IPS-18c (cell line): ENCODE measurements at regions not wholly inside any gene's neighbourhood (a gene's known extent, or its start where the extent isn't known, plus 50 kb on each side); places are given as distances from the start of the nearest gene placed in this dataset.
"Not testable (repeated sequence)": the region's sequence is repeated elsewhere in the genome, so short reads cannot be mapped to it uniquely, and the experiment has no call there.

ENCODE experiments used
- H3K4me3 ChIP-seq: 2 replicates; pipeline ENCODE4 v1.7.0; 2013; ENCODE audit warnings: low read depth, mild to moderate bottlenecking, low read length, moderate library complexity; ENCODE audit not compliant: insufficient read depth
- H3K9me3 ChIP-seq: one replicate; pipeline ENCODE4 v1.6.1; 2013; ENCODE audit warnings: mild to moderate bottlenecking, low read length, moderate library complexity; ENCODE audit not compliant: control insufficient read depth, insufficient read depth

GRCh38 chr2:2660789-2661355, 329.8 kb upstream of the MYT1L start:
- Histone ChIP-seq H3K4me3 (no peak overlapping the region), H3K9me3 (no peaks in the 10 kb centered on the region)

GRCh38 chr2:2657121-2657962, 326.3 kb upstream of the MYT1L start:
- Histone ChIP-seq H3K4me3 (no peak overlapping the region), H3K9me3 (no peaks in the 10 kb centered on the region)

GRCh38 chr2:2656115-2657011, 325.3 kb upstream of the MYT1L start:
- Histone ChIP-seq H3K4me3 (no peak overlapping the region), H3K9me3 (no peaks in the 10 kb centered on the region)

GRCh38 chr2:2655453-2656114, 324.5 kb upstream of the MYT1L start:
- H3K4me3 ChIP-seq = no peak overlapping the region

GRCh38 chr2:2653231-2653630, 322.2 kb upstream of the MYT1L start:
- Histone ChIP-seq H3K4me3 (no peak overlapping the region), H3K9me3 (peaks cover 2% of the 10 kb centered on the region)

More at GRCh38 chr2:2655453-2656114, 324.5 kb upstream of the MYT1L start:
- H3K9me3 ChIP-seq = no peaks in the 10 kb centered on the region

GRCh38 chr2:2650608-2651375, 319.7 kb upstream of the MYT1L start:
- peaks cover 2% of the 10 kb centered on the region for H3K9me3 ChIP-seq
- H3K4me3 ChIP-seq = no peak overlapping the region

- peaks cover 2% of the 10 kb centered on the region for H3K9me3 ChIP-seq
Measured at GRCh38 chr2:2649109-2650072, 318.3 kb upstream of the MYT1L start.

GRCh38 chr2:2648094-2648493, 317.0 kb upstream of the MYT1L start:
- H3K4me3 ChIP-seq = no peak overlapping the region
- H3K9me3 ChIP-seq = peaks cover 2% of the 10 kb centered on the region

More at GRCh38 chr2:2649109-2650072, 318.3 kb upstream of the MYT1L start:
- H3K4me3 ChIP-seq = no peak overlapping the region

- Histone ChIP-seq H3K9me3 (peaks cover 2% of the 10 kb centered on the region), H3K4me3 (no peak overlapping the region)
Measured at GRCh38 chr2:2647141-2647541, 316.1 kb upstream of the MYT1L start.

- Histone ChIP-seq H3K9me3 (peaks cover 2% of the 10 kb centered on the region), H3K4me3 (no peak overlapping the region)
Measured at GRCh38 chr2:2646433-2647051, 315.5 kb upstream of the MYT1L start.

GRCh38 chr2:2645162-2645855, 314.2 kb upstream of the MYT1L start:
- H3K4me3 ChIP-seq = no peak overlapping the region
- peaks cover 2% of the 10 kb centered on the region for H3K9me3 ChIP-seq

- not testable (repeated sequence) for H3K9me3 ChIP-seq, H3K4me3 ChIP-seq
Measured at GRCh38 chr2:2644751-2645150, 313.7 kb upstream of the MYT1L start.

- Histone ChIP-seq H3K9me3 (no peaks in the 10 kb centered on the region), H3K4me3 (no peak overlapping the region; the same call in 1 of the 2 replicates)
Measured at GRCh38 chr2:2644040-2644439, 313.0 kb upstream of the MYT1L start.

- no peaks in the 10 kb centered on the region for H3K9me3 ChIP-seq
Measured at GRCh38 chr2:2642906-2643890, 312.1 kb upstream of the MYT1L start.

More at GRCh38 chr2:2642906-2643890, 312.1 kb upstream of the MYT1L start:
- no peak overlapping the region for H3K4me3 ChIP-seq
